ENCODE measurements at regions not wholly inside any gene's neighbourhood (a gene's known extent, or its start where the extent isn't known, plus 50 kb on each side); places are given as distances from the start of the nearest gene placed in this dataset.

DNA sequence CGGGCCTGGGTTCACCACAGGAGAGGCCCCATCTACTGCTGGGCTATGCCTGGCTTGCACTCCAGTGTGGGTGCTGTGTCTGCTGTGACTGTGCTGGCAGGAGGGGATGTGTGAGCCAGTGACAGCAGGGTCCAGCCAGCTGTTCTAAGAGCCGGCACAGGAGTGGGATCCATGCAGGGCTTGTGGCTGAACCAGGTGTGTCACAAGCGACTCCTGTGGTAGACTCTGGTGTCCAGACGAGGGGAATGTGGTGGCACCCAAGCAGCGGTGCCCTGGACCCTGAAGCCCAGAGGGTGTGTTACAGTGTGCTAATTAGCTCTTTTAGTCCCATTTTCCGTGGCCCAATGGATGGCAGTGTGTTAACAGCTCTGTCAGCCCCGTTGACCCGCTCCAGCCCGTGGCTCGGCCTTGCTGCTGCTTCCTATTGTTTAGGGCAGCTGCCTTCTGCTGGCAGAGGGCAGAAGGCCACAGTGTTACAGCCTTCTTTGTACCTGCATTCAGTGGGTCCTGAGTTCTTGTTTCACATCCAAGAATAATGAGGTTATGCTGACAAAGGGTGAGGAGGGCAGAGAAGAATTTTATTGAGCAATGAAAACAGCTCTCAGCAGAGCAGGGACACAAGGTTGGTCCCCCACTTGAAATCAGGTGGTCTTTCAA is 78.5 kb upstream of the RNU6-1 start:
- TF ChIP-seq, protein P1, sequence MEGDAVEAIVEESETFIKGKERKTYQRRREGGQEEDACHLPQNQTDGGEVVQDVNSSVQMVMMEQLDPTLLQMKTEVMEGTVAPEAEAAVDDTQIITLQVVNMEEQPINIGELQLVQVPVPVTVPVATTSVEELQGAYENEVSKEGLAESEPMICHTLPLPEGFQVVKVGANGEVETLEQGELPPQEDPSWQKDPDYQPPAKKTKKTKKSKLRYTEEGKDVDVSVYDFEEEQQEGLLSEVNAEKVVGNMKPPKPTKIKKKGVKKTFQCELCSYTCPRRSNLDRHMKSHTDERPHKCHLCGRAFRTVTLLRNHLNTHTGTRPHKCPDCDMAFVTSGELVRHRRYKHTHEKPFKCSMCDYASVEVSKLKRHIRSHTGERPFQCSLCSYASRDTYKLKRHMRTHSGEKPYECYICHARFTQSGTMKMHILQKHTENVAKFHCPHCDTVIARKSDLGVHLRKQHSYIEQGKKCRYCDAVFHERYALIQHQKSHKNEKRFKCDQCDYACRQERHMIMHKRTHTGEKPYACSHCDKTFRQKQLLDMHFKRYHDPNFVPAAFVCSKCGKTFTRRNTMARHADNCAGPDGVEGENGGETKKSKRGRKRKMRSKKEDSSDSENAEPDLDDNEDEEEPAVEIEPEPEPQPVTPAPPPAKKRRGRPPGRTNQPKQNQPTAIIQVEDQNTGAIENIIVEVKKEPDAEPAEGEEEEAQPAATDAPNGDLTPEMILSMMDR (IDR thresholded peaks at IDR 0.05) = no peak
- ATAC-seq (ENCODE audit: low FRiP score) (no peak), DNase-seq (ENCODE audit: low spot score) (no peak)

DNA sequence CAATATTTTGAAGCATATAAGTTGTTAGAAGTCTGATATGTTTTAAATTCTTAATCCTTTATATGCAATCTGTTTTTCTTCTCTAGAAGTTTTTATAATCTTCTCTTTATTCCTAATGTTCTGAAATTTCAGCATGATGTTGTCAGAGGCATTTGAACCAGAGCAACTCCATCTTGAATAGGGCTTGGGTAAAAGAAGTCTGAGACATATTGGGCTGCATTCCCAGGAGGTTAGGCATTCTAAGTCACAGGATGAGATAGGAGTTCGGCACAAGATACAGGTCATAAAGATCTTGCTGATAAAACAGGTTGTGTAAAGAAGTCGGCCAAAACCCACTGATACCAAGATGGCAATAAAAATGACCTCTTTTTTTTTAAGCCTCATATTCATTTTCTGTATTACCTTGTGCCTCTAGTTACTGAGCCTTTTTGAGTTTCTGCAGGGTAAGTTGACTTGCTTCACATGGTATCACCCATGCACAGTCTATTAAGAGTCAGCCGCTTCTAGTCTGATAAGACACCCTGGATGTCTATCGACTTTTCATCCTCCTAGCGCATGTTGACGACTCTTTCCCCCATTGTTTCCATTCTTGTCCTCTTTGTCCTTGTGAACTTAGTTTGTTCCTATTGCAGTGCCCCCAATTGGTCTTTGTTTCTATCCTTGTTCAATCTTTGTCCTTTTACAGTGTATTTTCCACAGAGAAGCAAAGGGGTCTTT is 80.8 kb upstream of the RNU6-1 start:
- ATAC-seq (ENCODE audit: low FRiP score) (no peak), DNase-seq (ENCODE audit: low spot score) (no peak)
- TF ChIP-seq, protein P1 (IDR thresholded peaks at IDR 0.05) = no peak

- DNase-seq (ENCODE audit: low spot score) = no peak
- no peak for ATAC-seq (ENCODE audit: low FRiP score)
- TF ChIP-seq, protein P1 (IDR thresholded peaks at IDR 0.05) = no peak
Observed at GRCh38 chr15:67922106-67922675, 82.3 kb upstream of the RNU6-1 start.

GRCh38 chr15:67922971-67923945 is 83.4 kb upstream of the RNU6-1 start:
- TF ChIP-seq, protein P1 (IDR thresholded peaks at IDR 0.05) = no peak
- ATAC-seq (ENCODE audit: low FRiP score) (no peak), DNase-seq (ENCODE audit: low spot score) (no peak)

DNA sequence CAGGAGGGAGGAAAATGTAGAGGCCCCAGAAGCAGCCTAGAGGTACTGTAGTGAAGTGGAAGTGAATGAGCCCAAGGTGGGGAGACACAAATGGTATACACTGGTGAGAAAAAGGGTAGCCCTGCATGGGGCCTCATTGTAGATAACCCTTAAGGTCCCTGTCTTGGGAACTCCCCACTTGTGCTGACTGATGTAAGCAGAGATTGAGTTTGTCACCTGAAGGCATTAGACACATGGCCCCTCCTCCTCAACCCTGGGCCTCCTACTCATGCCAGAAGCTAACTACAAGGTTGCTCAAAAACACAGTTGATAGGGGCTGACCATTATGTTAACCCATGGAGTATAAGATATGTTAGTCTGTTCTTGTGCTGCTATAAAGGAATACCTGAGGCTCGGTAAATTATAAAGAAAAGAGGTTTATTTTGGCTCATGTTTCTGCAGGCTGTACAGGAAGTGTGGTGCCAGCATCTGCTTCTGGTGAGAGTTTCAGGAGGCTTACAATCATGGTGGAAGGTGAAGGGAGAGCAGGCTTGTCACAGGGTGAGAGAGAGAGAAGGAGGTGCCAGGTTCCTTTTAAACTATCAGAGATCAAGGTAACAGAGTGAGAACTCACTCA is 84.6 kb upstream of the RNU6-1 start:
- ATAC-seq (ENCODE audit: low FRiP score) = no peak

DNA sequence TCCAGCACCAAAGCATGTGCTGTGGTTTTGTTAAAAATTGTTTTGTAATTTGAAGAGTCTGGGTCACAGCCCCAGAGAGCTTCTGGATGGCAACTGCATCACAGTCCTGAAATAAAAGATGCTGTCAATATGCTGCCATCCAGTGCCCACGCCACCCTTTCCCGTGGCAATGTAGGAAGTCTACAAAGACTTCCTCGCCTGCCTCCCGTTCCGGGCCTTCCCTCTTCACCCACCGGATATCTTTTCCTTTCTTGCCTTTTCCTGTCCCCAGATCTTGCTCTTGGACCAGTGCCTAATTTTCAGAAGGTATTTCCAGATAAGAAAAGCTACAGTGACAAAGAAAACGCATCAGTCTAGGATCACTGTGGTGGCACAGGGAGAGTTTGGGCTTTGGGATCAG is 85.3 kb upstream of the RNU6-1 start:
- TF ChIP-seq, protein P1 (IDR thresholded peaks at IDR 0.05) = no peak
- DNase-seq (ENCODE audit: low spot score) (no peak), ATAC-seq (ENCODE audit: low FRiP score) (no peak)

More for the DNA sequence above, 84.6 kb upstream of the RNU6-1 start:
- no peak for DNase-seq (ENCODE audit: low spot score)
- TF ChIP-seq, protein P1 (IDR thresholded peaks at IDR 0.05) = no peak

All from omental fat pad (tissue), 3 donors.